ENCODE measurements at regions not wholly inside any gene's neighbourhood (a gene's known extent, or its start where the extent isn't known, plus 50 kb on each side); places are given as distances from the start of the nearest gene placed in this dataset.
"Not testable (repeated sequence)": the region's sequence is repeated elsewhere in the genome, so short reads cannot be mapped to it uniquely, and the experiment has no call there.

- DNase-seq, result no peak
- intact Hi-C loops (cut with DNase I; ENCODE audit: low total_unique reads), result no loop called here
- Histone ChIP-seq H3K27ac (no peak overlapping the region), H3K9me3 (no peaks in the 10 kb centered on the region), H3K27me3 (no peaks in the 10 kb centered on the region), H3K4me1 (peaks cover 10 to 11% of the 10 kb centered on the region in 2 donors), H3K36me3 (no peaks in the 10 kb centered on the region), H3K4me3 (no peak overlapping the region)
- ATAC-seq, result no peak
- in situ Hi-C loops (cut with MboI; ENCODE audit: low sequenced_read_pairs in 4 of 4), result no loop called here
- no peak for TF ChIP-seq POLR2A (IDR thresholded peaks at IDR 0.05)
- no peak for TF ChIP-seq CTCF (IDR thresholded peaks at IDR 0.05 in 4 of 5, conservative IDR thresholded peaks at IDR 0.05 in 1 of 5)
These were observed 361.0 kb downstream of the CD83 start for GRCh38 chr6:14478381-14479225.

GRCh38 chr6:14481946-14482345 lies 364.4 kb downstream of the CD83 start:
- H3K4me1 ChIP-seq; in situ Hi-C loops (cut with MboI; ENCODE audit: low sequenced_read_pairs in 4 of 4); intact Hi-C loops (cut with DNase I; ENCODE audit: low total_unique reads); H3K9me3 ChIP-seq; ATAC-seq; H3K27me3 ChIP-seq; H3K27ac ChIP-seq; DNase-seq; H3K36me3 ChIP-seq; H3K4me3 ChIP-seq: not testable (repeated sequence)

GRCh38 chr6:14487625-14488024 lies 370.1 kb downstream of the CD83 start:
- in situ Hi-C loops (cut with MboI; ENCODE audit: low sequenced_read_pairs in 4 of 4) (no loop called here), intact Hi-C loops (cut with DNase I; ENCODE audit: low total_unique reads) (no loop called here)
- Histone ChIP-seq H3K9me3 (no peaks in the 10 kb centered on the region), H3K27me3 (no peaks in the 10 kb centered on the region), H3K4me1 (no peaks in the 10 kb centered on the region), H3K36me3 (no peaks in the 10 kb centered on the region), H3K27ac (no peak overlapping the region), H3K4me3 (no peak overlapping the region)
- ATAC-seq, result no peak
- TF ChIP-seq CTCF (IDR thresholded peaks at IDR 0.05 in 4 of 5, conservative IDR thresholded peaks at IDR 0.05 in 1 of 5) (no peak), POLR2A (IDR thresholded peaks at IDR 0.05) (no peak)
- DNase-seq, result no peak

- intact Hi-C loops (cut with DNase I; ENCODE audit: low total_unique reads), result no loop called here
- Histone ChIP-seq H3K27ac (no peak overlapping the region), H3K36me3 (no peaks in the 10 kb centered on the region), H3K4me1 (no peaks in the 10 kb centered on the region), H3K27me3 (no peaks in the 10 kb centered on the region), H3K9me3 (no peaks in the 10 kb centered on the region), H3K4me3 (no peak overlapping the region)
- in situ Hi-C loops (cut with MboI; ENCODE audit: low sequenced_read_pairs in 4 of 4), result no loop called here
- no peak for DNase-seq
- no peak for ATAC-seq
- no peak for TF ChIP-seq CTCF (IDR thresholded peaks at IDR 0.05 in 4 of 5, conservative IDR thresholded peaks at IDR 0.05 in 1 of 5)
- TF ChIP-seq POLR2A (IDR thresholded peaks at IDR 0.05), result no peak
These were observed 370.6 kb downstream of the CD83 start for GRCh38 chr6:14488180-14488579.

GRCh38 chr6:14489445-14489844 lies 371.9 kb downstream of the CD83 start:
- H3K4me1 ChIP-seq, result no peaks in the 10 kb centered on the region
- in situ Hi-C loops (cut with MboI; ENCODE audit: low sequenced_read_pairs in 4 of 4), result no loop called here
- no peaks in the 10 kb centered on the region for H3K9me3 ChIP-seq
- H3K4me3 ChIP-seq, result no peak overlapping the region
- intact Hi-C loops (cut with DNase I; ENCODE audit: low total_unique reads), result no loop called here
- no peak overlapping the region for H3K27ac ChIP-seq
- DNase-seq, result no peak
- TF ChIP-seq POLR2A (IDR thresholded peaks at IDR 0.05), result no peak
- TF ChIP-seq CTCF (IDR thresholded peaks at IDR 0.05 in 4 of 5, conservative IDR thresholded peaks at IDR 0.05 in 1 of 5), result no peak
- H3K36me3 ChIP-seq, result no peaks in the 10 kb centered on the region
- ATAC-seq, result no peak
- H3K27me3 ChIP-seq, result no peaks in the 10 kb centered on the region
